ENCODE measurements at regions not wholly inside any gene's neighbourhood (a gene's known extent, or its start where the extent isn't known, plus 50 kb on each side); places are given as distances from the start of the nearest gene placed in this dataset.

DNA sequence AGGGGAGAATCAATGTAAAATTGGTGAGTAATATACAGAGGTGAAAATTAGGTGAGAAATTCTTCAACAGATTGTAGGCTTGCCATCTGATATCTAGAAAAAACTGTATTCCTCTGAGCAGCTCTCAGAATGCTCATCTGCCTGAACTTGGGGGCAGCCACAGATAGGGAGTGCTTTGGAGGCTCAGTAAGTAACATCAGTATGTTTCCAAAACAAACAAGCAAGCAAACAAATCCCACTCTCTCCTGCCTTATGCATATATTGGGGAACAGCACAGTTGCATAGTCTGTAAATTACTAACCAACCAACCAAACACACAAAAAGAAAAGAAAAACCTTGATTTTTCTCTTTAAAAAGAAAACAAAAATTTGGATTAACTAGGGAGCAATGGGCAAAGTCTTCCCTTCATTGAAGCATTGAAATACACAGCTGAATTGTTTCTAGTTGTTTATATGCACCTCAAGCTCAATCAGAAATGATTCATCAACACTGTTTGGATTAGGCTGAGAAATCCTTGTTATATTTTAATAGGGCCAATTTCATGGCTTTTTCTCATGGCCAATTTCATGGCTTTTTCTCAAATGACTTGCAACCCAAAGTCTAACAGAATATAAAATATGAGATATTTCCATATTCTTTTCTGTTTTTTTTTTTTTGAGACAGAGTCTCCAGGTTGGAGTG, 50.1 kb upstream of the DEK start:
- TF ChIP-seq, protein P1, sequence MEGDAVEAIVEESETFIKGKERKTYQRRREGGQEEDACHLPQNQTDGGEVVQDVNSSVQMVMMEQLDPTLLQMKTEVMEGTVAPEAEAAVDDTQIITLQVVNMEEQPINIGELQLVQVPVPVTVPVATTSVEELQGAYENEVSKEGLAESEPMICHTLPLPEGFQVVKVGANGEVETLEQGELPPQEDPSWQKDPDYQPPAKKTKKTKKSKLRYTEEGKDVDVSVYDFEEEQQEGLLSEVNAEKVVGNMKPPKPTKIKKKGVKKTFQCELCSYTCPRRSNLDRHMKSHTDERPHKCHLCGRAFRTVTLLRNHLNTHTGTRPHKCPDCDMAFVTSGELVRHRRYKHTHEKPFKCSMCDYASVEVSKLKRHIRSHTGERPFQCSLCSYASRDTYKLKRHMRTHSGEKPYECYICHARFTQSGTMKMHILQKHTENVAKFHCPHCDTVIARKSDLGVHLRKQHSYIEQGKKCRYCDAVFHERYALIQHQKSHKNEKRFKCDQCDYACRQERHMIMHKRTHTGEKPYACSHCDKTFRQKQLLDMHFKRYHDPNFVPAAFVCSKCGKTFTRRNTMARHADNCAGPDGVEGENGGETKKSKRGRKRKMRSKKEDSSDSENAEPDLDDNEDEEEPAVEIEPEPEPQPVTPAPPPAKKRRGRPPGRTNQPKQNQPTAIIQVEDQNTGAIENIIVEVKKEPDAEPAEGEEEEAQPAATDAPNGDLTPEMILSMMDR (IDR thresholded peaks at IDR 0.05), result no peak
- no peak for TF ChIP-seq POLR2A (IDR thresholded peaks at IDR 0.05)
